Activated naive CD4-positive, alpha-beta T cell treated with anti-CD3 and anti-CD28 coated beads, Interleukin-2, amount 10 ng/mL, durations not matched to agents 7 days and 5 days (primary cell): ENCODE measurements at regions not wholly inside any gene's neighbourhood (a gene's known extent, or its start where the extent isn't known, plus 50 kb on each side); places are given as distances from the start of the nearest gene placed in this dataset.
"Not testable (repeated sequence)": the region's sequence is repeated elsewhere in the genome, so short reads cannot be mapped to it uniquely, and the experiment has no call there.

Experiments
- CTCF ChIA-PET: fragments of 350-600 bp; sonication (Branson Sonifier 250); formaldehyde crosslinking; loops from one replicate; lab custom pipeline; 2021; ENCODE audit warnings: antibody characterized with exemption; lab: Charles Lee
- DNase-seq: peaks from one replicate; pipeline ENCODE4 v3.0.0-alpha.2; 2020
- H3K27ac Mint-ChIP-seq: one replicate; pipeline ENCODE4 v1.8.0; 2021; ENCODE audit warnings: mild to moderate bottlenecking, moderate library complexity, mixed read lengths
- H3K27me3 Mint-ChIP-seq: one replicate; pipeline ENCODE4 v1.8.0; 2021; ENCODE audit warnings: mild to moderate bottlenecking, mixed read lengths
- H3K36me3 Mint-ChIP-seq: one replicate; pipeline ENCODE4 v1.8.0; 2021; ENCODE audit warnings: mixed read lengths
- H3K4me1 Mint-ChIP-seq: one replicate; pipeline ENCODE4 v1.8.0; 2021; ENCODE audit warnings: mixed read lengths
- H3K4me3 Mint-ChIP-seq: one replicate; pipeline ENCODE4 v1.8.0; 2021; ENCODE audit warnings: mild to moderate bottlenecking, moderate library complexity, mixed read lengths
- H3K9me3 Mint-ChIP-seq: one replicate; pipeline ENCODE4 v1.8.0; 2021; ENCODE audit warnings: mixed read lengths

GRCh38 chr2:87308621-87309020 is 287.0 kb upstream of the PLGLB1 start:
- H3K9me3 Mint-ChIP-seq, CTCF ChIA-PET, DNase-seq, H3K27me3 Mint-ChIP-seq, H3K4me3 Mint-ChIP-seq, H3K27ac Mint-ChIP-seq, H3K36me3 Mint-ChIP-seq, H3K4me1 Mint-ChIP-seq: not testable (repeated sequence)

- CTCF ChIA-PET, H3K4me1 Mint-ChIP-seq, H3K36me3 Mint-ChIP-seq, H3K27ac Mint-ChIP-seq, H3K27me3 Mint-ChIP-seq, H3K9me3 Mint-ChIP-seq, DNase-seq, H3K4me3 Mint-ChIP-seq: not testable (repeated sequence)
These were observed 288.1 kb upstream of the PLGLB1 start for GRCh38 chr2:87309785-87310184.

- DNase-seq, CTCF ChIA-PET, H3K4me3 Mint-ChIP-seq, H3K9me3 Mint-ChIP-seq, H3K27me3 Mint-ChIP-seq, H3K36me3 Mint-ChIP-seq, H3K27ac Mint-ChIP-seq: not testable (repeated sequence)
- peaks cover 11% of the 10 kb centered on the region for H3K4me1 Mint-ChIP-seq
These were observed 290.3 kb upstream of the PLGLB1 start for GRCh38 chr2:87311896-87312441.

GRCh38 chr2:87314622-87315021 is 293.0 kb upstream of the PLGLB1 start:
- Mint-ChIP-seq H3K4me1 (peaks cover 14% of the 10 kb centered on the region), H3K27ac (peak overlapping the region; percentile 58)
- CTCF ChIA-PET, H3K36me3 Mint-ChIP-seq, H3K9me3 Mint-ChIP-seq, H3K27me3 Mint-ChIP-seq, DNase-seq, H3K4me3 Mint-ChIP-seq: not testable (repeated sequence)

GRCh38 chr2:87315183-87315902 is 293.7 kb upstream of the PLGLB1 start:
- peak overlapping the region; percentile 60 for H3K27ac Mint-ChIP-seq
- H3K4me1 Mint-ChIP-seq = peaks cover 17% of the 10 kb centered on the region
- CTCF ChIA-PET, H3K4me3 Mint-ChIP-seq, H3K36me3 Mint-ChIP-seq, H3K9me3 Mint-ChIP-seq, H3K27me3 Mint-ChIP-seq, DNase-seq: not testable (repeated sequence)

GRCh38 chr2:87317193-87317592 is 295.5 kb upstream of the PLGLB1 start:
- DNase-seq, H3K4me3 Mint-ChIP-seq, H3K9me3 Mint-ChIP-seq, CTCF ChIA-PET, H3K27me3 Mint-ChIP-seq, H3K36me3 Mint-ChIP-seq, H3K27ac Mint-ChIP-seq: not testable (repeated sequence)
- H3K4me1 Mint-ChIP-seq = peaks cover 21% of the 10 kb centered on the region

GRCh38 chr2:87318814-87319491 is 297.3 kb upstream of the PLGLB1 start:
- H3K9me3 Mint-ChIP-seq, H3K4me3 Mint-ChIP-seq, CTCF ChIA-PET, DNase-seq, H3K27me3 Mint-ChIP-seq, H3K36me3 Mint-ChIP-seq: not testable (repeated sequence)
- Mint-ChIP-seq H3K27ac (peak overlapping the region; percentile 81), H3K4me1 (peaks cover 28% of the 10 kb centered on the region)

GRCh38 chr2:87319705-87320104 is 298.1 kb upstream of the PLGLB1 start:
- H3K36me3 Mint-ChIP-seq, DNase-seq, H3K9me3 Mint-ChIP-seq, H3K4me3 Mint-ChIP-seq, CTCF ChIA-PET, H3K27me3 Mint-ChIP-seq: not testable (repeated sequence)
- Mint-ChIP-seq H3K27ac (peak overlapping the region; percentile 81), H3K4me1 (peaks cover 33% of the 10 kb centered on the region)

GRCh38 chr2:87321201-87321600 is 299.6 kb upstream of the PLGLB1 start:
- H3K9me3 Mint-ChIP-seq, H3K4me3 Mint-ChIP-seq, H3K27ac Mint-ChIP-seq, DNase-seq, H3K27me3 Mint-ChIP-seq, CTCF ChIA-PET, H3K36me3 Mint-ChIP-seq: not testable (repeated sequence)
- peaks cover 35% of the 10 kb centered on the region for H3K4me1 Mint-ChIP-seq

- DNase-seq, CTCF ChIA-PET, H3K36me3 Mint-ChIP-seq, H3K9me3 Mint-ChIP-seq, H3K27me3 Mint-ChIP-seq: not testable (repeated sequence)
- Mint-ChIP-seq H3K27ac (peak overlapping the region; percentile 97), H3K4me1 (peaks cover 45% of the 10 kb centered on the region), H3K4me3 (peak overlapping the region; percentile 39)
These were observed 302.8 kb upstream of the PLGLB1 start for GRCh38 chr2:87324335-87325041.

- Mint-ChIP-seq H3K4me3 (peak overlapping the region; percentile 38), H3K27ac (peak overlapping the region; percentile 99), H3K4me1 (peaks cover 47% of the 10 kb centered on the region)
- CTCF ChIA-PET, H3K27me3 Mint-ChIP-seq, H3K36me3 Mint-ChIP-seq, H3K9me3 Mint-ChIP-seq, DNase-seq: not testable (repeated sequence)
These were observed 303.6 kb upstream of the PLGLB1 start for GRCh38 chr2:87325042-87325910.

GRCh38 chr2:87325911-87326294 is 304.3 kb upstream of the PLGLB1 start:
- Mint-ChIP-seq H3K4me1 (peaks cover 47% of the 10 kb centered on the region), H3K27ac (peak overlapping the region; percentile 99), H3K4me3 (peak overlapping the region; percentile 38)
- H3K9me3 Mint-ChIP-seq, CTCF ChIA-PET, H3K27me3 Mint-ChIP-seq, DNase-seq, H3K36me3 Mint-ChIP-seq: not testable (repeated sequence)

GRCh38 chr2:87326754-87327153 is 305.1 kb upstream of the PLGLB1 start:
- H3K4me3 Mint-ChIP-seq, CTCF ChIA-PET, H3K9me3 Mint-ChIP-seq, DNase-seq, H3K27me3 Mint-ChIP-seq, H3K36me3 Mint-ChIP-seq: not testable (repeated sequence)
- H3K27ac Mint-ChIP-seq = peak overlapping the region; percentile 99
- peaks cover 46% of the 10 kb centered on the region for H3K4me1 Mint-ChIP-seq
